GM19463 (cell line): ENCODE measurements at regions not wholly inside any gene's neighbourhood (a gene's known extent, or its start where the extent isn't known, plus 50 kb on each side); places are given as distances from the start of the nearest gene placed in this dataset.
"Not testable (repeated sequence)": the region's sequence is repeated elsewhere in the genome, so short reads cannot be mapped to it uniquely, and the experiment has no call there.

ENCODE experiments used
- ATAC-seq: cut with Tn5 transposase; IDR thresholded peaks from one replicate; pipeline ENCODE4 v1.9.1; 2021; ENCODE audit warnings: mild to moderate bottlenecking, moderate library complexity; ENCODE audit not compliant: unreplicated experiment

DNA sequence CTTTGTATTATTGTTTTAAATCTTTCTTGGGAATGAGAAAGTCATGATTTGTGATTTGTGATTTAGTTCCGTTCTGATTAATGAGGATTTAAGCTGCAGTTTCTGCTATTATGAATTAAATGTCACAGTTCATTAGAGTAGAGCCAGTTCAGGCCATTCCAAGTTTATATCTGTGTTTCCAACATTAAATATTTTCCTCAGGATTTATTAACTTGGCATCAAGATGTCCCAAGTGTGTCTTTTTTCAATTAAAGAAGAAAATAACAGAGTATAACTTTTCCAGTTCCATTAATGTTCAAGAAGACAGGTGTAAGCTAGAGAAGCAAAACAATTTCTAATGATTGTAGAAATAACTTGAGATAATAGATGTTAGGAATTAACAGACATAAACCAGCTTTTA lies 1183.2 kb upstream of the CELF2 start:
- no peak for ATAC-seq

DNA sequence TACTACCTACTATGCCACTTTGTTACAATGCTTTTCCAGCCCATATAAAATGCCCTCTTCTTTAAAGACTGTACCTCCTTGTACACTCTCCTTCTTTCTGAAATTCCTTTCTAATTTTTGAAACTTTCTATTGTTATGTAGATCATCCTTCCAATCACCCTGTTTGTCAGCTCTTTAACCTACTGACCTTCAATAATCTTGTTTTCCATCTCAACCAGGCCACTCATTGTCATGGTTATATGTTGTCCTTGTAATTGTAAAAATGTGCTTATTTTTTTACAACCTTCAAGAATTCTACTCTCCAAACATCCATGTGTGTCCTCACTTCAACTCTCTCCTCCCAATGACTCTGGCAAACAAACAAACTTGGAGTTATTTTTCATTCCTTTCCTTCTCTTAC lies 1172.6 kb upstream of the CELF2 start:
- ATAC-seq = no peak

DNA sequence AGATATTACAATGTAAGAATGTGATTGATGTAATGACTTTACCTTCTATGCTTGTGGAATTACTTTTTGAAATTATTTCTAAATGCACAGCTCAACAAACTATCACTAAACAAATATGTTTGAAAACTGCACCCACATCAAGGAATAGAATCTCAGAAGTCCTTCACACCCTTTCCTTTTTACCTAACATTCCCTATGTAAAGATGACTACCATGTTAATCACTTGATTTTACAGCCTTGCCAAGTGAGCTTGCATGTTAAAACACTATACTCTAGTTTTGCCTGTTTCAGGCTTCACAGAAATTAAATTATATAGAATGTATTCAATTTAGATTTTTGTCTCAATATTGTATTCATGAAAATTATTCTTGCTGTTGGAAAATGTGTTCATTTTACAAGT lies 1169.4 kb upstream of the CELF2 start:
- no peak for ATAC-seq

DNA sequence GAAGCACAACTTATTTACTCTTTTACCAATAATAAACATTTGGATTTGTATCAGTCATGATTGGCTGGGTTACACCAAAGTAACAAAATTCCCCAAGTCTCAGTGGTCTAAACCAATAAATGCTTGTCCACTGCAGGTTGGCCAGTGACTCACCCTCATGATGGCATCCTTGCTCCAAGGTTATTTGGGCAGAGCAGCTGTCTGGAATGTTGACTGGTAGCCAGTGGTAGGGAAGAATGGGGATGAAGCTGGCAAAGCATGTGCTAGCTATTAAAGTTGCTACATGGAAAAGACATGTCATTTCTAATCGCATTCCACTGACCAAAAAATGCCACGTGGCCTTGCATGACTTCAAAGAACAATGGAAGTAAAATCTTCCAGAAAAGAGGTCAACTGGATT lies 1168.7 kb upstream of the CELF2 start:
- ATAC-seq = no peak

DNA sequence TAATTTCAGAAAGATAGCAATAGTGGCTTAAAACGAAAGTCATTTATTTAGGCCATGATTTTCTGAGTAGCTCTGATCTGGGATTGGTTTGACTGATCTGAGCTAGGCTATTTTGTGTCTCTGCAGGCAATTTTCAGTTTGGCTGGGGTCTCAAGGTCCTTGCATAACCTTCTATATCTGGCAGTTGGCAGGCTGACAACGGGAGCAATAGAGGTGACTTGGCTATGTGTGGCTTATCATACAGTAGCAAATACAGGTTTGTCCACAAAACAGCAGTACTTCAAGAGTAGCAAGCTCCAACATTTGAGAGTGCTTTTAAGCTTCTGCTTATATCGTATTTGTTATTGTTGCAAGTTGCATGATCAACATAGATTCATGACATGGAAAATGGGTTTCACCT lies 1167.3 kb upstream of the CELF2 start:
- ATAC-seq = no peak

DNA sequence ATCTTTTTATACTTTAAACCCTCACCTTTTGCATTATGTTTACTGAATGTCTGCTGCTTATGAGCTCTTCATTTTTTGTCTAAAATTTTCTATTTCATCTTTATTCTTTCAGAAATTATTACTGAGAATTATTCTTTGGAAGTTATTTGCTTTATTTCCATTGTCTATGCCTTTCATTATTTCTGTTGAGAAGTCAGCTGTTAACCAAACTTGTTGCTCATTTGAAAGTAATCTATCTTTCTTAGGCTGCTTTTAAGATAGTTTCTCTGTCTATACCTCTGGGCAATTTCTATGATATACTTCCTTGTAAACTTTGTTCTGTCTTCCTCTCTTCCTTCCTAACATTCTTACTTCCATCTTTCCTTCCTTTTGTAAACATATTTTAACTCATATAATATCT lies 1165.9 kb upstream of the CELF2 start:
- ATAC-seq = no peak

DNA sequence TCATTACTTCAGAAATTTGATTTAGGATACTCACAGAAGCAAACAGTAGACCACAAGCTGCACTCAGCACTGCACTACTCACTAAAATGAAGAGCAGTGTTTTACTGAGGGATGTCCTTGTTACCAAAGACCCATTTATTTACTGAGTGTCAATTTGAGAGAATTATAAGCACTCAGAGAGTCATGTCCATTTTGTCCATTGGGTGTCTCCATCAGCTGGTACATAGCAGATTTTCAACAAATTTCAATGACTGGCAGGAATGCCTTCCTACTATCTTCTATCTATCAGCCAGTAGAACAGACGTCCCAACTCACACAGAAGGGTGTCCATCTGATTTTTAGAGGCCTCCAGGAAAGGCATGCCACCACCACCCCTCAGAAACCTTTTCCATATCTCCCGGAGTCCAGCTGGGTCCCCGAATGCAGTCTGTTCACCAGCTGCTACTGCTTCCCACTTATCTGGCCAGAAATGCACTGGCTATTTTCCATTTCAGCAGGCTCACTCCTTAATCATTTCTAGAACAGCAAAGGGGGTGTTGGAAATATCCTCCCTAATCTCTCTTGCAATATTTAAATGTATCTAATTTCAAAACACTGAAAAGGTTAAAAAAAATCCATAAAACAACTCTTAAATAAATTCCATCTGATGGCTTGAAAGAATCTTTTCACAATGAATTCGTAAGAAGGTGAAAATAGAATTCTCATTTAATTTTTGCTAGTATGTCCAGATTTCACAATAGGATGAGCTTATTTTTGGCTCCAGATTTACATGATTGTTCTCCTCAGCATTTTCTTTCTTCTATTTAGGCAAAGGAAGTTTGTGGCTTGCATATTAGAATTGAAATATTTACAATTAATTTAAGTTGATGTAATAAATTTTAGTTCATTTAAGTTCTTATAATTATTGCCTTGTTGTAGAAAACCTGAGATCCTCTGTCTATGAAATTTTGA lies 1164.0 kb upstream of the CELF2 start:
- no peak for ATAC-seq

DNA sequence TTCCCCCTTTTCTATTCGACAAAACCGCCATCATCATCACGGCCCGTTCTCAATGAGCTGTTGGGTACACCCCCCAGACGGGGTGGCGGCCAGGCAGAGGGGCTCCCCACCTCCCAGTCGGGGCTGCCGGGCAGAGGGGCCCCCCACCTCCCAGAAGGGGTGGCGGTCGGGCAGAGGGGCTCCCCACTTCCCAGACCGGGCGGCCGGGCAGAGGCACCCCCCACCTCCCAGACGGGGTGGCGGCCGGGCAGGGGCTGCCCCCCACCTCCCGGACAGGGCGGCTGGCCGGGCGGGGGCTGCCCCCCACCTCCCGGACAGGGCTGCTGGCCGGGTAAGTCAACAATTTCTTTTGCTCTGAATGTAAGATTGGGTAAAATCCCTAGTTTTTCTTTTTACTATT lies 1162.2 kb upstream of the CELF2 start:
- ATAC-seq = not testable (repeated sequence)

DNA sequence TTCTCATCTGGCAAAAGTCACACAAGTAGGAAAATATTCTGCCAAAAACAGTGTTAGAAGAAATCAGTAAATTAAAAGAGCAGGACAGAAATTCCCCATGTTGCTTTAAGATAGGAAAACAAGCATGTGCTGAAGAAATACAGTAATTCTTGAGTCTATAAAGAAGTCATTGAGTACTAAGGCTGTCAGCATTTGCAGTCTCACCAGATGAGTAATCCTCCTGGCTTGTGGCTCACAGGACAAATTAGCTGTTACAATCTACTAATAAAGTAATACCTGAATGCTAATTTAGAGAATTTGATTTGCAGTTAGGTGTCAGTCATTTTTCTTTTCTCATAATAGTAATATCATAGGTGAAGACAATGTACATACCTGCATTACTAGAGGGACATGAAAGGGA lies 1158.9 kb upstream of the CELF2 start:
- no peak for ATAC-seq

DNA sequence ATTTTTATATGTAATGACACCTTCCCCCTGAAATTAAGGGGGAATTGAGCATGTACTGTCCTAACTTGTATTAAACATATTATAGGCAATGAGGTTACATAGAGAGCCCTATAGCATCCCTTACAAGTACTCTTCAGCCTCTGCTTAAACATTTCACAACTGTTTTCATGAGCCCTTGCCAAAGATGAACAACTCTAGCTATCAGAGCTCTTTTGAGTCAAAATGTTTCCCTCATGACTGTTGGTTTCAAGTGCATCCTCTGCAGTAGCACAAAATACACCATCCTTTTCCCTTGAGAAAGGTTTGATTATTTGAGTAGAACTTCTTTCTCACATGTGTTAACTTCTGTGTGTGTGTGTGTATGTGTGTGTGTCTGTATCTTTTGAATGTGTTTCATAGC lies 1157.6 kb upstream of the CELF2 start:
- ATAC-seq = no peak

DNA sequence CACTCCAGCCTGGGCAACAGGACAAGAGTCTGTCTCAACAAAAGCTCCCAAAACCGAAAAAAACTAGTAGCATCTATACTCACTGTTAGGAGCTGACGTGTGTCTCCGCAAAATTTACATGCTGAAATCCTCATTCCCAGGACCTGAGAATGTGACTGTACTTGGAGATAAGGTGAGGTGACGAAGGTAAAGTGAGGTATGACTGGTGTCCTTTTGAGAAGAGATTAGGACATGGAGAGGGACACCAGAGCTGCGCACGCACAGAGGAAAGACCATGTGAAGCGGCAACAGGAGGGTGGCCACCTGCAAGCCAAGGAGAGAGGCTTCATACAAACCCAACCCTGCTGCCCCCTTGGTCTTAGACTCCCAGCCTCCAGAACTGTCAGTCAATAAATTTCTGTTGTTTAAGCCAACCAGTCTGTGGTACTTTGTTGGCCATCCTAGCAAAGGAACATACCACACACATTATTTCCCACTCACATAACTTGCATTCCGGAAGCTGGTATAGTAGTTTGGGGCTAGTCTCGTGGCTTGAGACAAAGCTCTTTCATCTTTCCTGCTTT lies 1154.0 kb upstream of the CELF2 start:
- no peak for ATAC-seq

DNA sequence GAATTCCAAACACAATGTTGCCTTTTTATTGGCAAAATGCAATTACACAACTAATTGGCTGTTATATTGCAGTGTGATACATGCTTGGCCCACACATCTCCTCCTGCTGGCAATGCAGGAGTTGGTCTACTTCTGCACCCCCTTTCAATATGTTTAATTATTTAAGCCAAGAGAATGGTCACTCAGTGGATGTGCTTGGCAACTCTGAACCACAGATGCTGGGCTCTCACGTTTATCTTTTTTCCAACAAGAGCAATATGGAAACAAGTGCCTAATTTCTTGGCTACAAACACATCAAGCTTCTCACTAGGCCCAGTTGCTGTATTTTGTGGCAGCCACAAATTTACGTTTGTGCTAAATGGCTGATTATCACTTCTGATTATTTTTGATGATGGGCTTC lies 1149.2 kb upstream of the CELF2 start:
- no peak for ATAC-seq

DNA sequence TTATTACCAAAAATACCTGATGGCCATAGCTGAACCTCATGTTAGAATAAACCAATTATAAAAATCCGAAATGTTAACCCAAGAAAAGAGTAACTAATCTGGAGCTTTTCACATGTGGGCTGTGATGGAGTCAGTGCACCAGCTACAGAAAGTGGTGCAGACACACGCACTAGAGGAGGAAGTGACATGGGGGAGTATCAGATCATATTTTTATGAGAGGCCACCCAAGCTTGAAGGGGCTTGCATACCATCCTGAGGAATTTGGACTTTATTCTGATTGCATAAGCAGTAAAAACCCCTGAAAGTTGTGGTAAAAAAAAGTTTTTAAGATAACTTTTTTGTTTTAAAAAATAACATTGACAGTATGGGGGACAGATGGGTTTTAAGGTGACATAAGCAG lies 1148.5 kb upstream of the CELF2 start:
- no peak for ATAC-seq

DNA sequence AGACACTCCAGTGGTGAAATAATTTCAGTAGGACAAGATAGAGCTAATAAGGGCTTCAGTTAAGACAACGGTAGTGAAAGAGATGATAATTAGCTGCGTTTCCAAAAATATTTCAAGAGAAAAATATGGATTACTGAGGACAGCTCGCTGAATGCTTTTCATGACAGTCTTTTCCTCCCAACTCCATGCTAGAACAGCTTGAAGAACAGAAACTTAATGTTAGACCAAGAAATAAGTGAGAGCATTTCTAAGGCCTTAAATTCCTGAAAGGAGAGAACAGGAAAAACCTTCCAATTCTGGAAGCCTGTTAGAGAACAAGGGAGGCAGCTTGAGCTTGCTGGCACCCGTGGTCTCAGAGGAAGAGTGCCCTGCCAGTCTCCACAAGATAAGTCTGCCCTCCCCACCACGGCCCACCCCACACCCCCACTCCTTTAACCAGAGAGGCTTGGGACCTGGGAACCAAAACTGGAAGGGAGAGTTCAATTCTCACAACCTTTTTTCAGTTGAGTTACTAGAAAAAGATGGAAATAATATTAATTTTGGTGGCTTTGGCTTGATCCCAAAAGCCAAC lies 1148.0 kb upstream of the CELF2 start:
- ATAC-seq = no peak

DNA sequence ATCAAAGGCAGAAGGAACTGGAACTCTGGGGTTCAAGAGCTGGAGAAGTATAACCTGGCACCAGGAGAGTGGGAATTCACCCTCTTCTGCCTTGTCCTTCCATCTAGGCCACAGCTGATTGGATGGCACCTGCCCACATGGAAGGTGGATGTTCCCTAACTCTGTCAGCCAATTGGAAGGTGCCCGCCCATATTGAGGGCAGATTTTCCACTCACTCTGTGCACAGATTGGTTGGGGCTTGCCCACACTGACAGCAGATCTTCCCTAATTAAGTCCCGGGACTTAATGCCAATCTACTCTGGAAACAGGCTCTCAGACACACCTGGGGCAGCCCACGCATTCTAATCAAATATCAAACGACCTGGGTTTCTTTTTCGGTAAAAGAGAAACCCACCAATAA lies 1142.3 kb upstream of the CELF2 start:
- ATAC-seq = no peak

DNA sequence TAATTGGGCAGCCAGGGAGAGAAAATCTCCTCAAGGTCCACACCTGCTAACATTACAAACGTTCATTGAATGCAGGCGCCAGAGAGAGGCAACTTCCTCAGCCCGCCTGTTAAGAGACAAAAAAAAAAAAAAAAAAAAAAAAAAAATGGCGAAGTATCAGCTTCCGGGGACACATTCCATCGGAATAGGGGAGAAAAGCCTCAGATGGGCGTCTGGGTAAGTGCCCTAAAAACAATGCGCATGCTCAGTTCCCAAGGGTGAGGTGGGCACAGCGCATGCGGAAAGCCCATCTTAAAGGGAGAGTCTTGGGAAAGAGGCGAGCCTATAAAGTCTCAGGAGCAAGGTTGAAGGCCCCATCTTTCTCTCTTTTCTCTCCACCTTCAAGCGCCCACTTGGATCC lies 1139.7 kb upstream of the CELF2 start:
- ATAC-seq = no peak

DNA sequence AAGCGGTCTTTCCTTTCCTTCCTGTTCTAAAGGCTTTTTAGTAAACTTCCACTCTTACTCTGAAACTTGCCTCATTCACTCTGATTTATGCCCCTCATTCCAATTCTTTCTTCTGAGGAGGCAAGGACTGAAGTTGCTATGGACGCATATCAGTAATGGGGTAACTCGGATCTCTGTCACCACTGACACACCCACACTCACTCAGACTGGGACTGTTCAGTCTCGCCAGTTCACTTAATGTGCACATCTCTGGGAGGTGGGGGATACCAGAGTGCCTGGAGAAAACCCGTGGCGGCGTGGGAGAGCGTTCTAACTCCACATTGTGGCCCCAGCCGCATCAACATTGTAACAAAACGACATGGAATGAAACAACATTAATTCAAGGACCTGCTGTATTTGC lies 1139.3 kb upstream of the CELF2 start:
- ATAC-seq = no peak

DNA sequence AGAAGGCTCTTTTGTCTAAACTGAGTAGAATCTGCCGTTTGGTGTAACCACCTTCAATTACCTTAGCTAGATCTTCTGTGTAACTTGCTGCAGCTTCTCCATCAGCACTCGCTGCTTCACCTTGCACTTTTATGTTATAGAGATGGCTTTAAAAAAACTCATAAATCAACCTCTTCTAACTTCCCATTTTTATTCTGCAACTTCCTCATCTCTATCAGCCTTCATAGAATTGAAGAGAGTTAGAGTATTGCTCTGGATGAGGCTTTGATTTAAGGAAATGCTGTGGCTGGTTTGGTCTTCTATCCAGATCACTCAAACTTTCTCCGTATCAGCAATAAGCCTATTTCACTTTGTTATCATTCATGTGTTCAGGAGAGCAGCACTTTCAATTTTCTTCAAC lies 1131.9 kb upstream of the CELF2 start:
- ATAC-seq = no peak

DNA sequence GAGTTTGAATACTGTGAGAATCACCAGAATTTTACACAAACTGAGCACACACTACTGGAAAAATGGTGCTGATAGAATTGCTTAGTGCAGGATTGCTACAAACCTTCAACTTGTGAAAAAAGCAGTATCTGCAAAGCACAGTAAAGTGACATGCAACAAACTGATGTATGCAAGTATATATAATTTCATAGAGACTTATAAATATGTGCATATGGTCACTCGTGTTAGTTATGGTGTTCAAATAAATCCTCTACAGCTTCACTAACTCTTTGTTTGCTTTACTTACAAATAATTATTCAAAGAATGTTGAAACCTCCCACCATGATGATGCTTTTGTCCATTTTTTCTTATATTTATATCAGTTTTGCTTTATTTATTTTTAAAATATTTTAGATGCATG lies 1130.9 kb upstream of the CELF2 start:
- ATAC-seq = no peak

DNA sequence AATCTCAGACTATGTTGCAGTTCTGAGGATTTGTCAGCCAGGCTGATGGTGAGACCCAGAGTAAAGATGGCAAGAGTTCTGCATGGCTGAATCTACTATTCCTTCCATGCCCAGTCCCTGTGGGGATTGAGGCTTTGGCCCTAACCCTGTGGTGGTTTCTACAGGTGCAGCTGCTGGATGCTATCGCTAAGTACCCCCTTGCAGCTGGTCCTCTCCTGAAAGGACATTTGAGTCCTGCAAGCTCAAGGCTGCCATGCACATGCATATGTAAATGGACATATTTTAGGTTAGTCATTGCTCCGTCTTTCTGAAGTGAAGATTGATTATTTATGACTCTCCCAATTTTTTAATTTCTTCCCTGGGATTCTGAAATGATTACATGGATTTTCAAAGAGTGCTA lies 1122.2 kb upstream of the CELF2 start:
- no peak for ATAC-seq

DNA sequence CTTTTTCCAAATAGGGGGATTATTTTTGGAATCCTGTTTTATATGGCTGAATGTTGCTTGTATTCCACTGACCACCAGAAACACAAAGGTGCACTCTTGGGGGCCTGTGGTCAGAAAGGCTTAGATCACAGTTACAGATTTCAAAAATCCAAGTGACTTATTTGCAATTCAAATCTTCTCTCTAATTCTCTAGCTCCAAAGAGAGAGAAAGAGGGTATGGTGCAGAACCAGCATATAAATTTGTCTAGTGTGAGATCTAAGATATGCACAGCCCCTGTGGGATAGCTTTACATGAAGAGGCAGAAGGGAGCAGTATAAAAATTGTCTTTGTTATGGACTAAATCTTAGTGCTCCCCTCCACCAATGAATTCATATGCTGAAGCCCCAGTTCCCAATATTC lies 1121.7 kb upstream of the CELF2 start:
- ATAC-seq = no peak

DNA sequence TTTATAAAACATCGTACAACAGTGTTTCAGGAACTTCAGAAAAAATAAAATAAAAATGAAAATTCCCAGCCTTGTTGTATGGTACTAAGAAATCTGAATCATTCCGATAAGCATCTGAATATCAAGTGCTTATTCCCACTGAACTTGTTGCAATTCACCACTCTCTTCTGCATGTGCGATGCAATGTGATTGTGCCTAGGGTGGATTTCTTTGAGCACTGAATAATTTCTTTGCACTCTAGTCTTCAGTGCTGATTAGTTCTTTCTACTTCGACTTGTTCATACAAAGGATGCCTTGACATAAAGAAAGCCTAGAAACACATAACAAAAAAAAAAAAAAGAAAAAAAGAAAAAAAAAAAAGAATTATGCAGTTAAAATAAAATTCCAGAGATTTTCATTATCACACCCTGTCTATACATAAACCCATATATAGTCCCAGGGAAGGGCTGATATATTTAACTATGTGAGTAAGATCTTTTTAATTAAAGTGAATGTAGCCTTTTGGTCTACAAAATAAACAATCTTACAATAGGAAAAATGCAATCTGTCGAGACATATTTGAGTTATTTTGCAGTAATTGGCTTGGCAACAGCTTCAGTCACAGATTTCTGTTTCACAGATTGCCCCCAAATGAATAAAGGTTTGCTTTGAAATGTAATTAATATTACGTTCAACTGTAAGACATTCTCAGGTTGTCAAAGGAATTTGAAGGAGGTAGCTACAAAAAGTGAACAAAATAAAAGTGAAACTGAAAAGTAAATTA lies 1118.9 kb upstream of the CELF2 start:
- ATAC-seq = no peak
